MCF 10A (cell line): ENCODE measurements at regions not wholly inside any gene's neighbourhood (a gene's known extent, or its start where the extent isn't known, plus 50 kb on each side); places are given as distances from the start of the nearest gene placed in this dataset.

Experiments
- BruUV-seq: library from RNA; stranded (reverse); fragments of 400-500 nt; replicated peaks from 2 replicates; lab custom pipeline; 2021; lab: Mats Ljungman, UMichigan
- CTCF ChIA-PET: fragments of 300-600 bp; sonication (Branson Sonifier 250); formaldehyde crosslinking; extraction: SDS; loops from one replicate; lab custom pipeline; 2021; ENCODE audit warnings: antibody characterized with exemption, inconsistent platforms; lab: Yijun Ruan, JAX
- POLR2A ChIA-PET: fragments of 300-600, 350-650 bp; sonication (Branson Sonifier 250); formaldehyde crosslinking; extraction: SDS; loops from one replicate; lab custom pipeline; 2020; ENCODE audit warnings: antibody characterized with exemption, inconsistent platforms; lab: Yijun Ruan, JAX
- DNase-seq: peaks from one replicate; pipeline ENCODE4 v3.0.0-alpha.2; 2018; ENCODE audit not compliant: unreplicated experiment
- H3K27ac Mint-ChIP-seq: one replicate; pipeline ENCODE4 v1.8.0; 2022; ENCODE audit warnings: mild to moderate bottlenecking, low read depth, mixed read lengths; ENCODE audit not compliant: unreplicated experiment
- H3K27me3 Mint-ChIP-seq: one replicate; pipeline ENCODE4 v1.8.0; 2022; ENCODE audit warnings: mixed read lengths; ENCODE audit not compliant: insufficient read depth, unreplicated experiment
- H3K36me3 Mint-ChIP-seq: one replicate; pipeline ENCODE4 v1.8.0; 2022; ENCODE audit warnings: mild to moderate bottlenecking, moderate library complexity, mixed read lengths; ENCODE audit not compliant: insufficient read depth, unreplicated experiment
- H3K4me1 Mint-ChIP-seq: one replicate; pipeline ENCODE4 v1.8.0; 2022; ENCODE audit warnings: mixed read lengths; ENCODE audit not compliant: insufficient read depth, unreplicated experiment
- H3K4me3 Mint-ChIP-seq: one replicate; pipeline ENCODE4 v1.8.0; 2022; ENCODE audit warnings: mild to moderate bottlenecking, moderate library complexity, mixed read lengths; ENCODE audit not compliant: unreplicated experiment
- H3K9me3 Mint-ChIP-seq: one replicate; pipeline ENCODE4 v1.8.0; 2022; ENCODE audit warnings: mixed read lengths; ENCODE audit not compliant: unreplicated experiment
- CTCF ChIP-seq: fragments of 200-600 bp; IDR thresholded peaks from one replicate; pipeline ENCODE4 v1.8.0; 2022; ENCODE audit warnings: antibody characterized with exemption, mild to moderate bottlenecking; ENCODE audit not compliant: unreplicated experiment
- intact Hi-C: fragments of 100-400 bp; cut with micrococcal nuclease; formaldehyde crosslinking; loops from 2 replicates; pipeline ENCODE4 v1.14.1; 2022

- Mint-ChIP-seq H3K27me3 (no peaks in the 10 kb centered on the region), H3K36me3 (no peaks in the 10 kb centered on the region), H3K4me3 (no peak overlapping the region), H3K4me1 (peaks cover 6% of the 10 kb centered on the region), H3K27ac (no peak overlapping the region), H3K9me3 (peaks cover 12% of the 10 kb centered on the region)
- POLR2A ChIA-PET = interaction anchor here (0.7 to 1.2 kb wide), 6 partner anchors 21 to 268 kb away, joined by 3 to 6 read pairs (median 3); no protein-coding TSS in a partner anchor
- TF ChIP-seq CTCF = no peak
- no peak for DNase-seq
- no TSS peak for BruUV-seq
- intact Hi-C loops = loop anchor here (2.0 kb wide), 1 partner anchor 27 kb away; no protein-coding TSS in a partner anchor
- CTCF ChIA-PET = no interaction called here
Measured at GRCh38 chr14:98925354-98926040, 346.5 kb downstream of the BCL11B start.

- no peak for TF ChIP-seq CTCF
- H3K27me3 Mint-ChIP-seq = no peaks in the 10 kb centered on the region
- no peak overlapping the region for H3K27ac Mint-ChIP-seq
- H3K4me1 Mint-ChIP-seq = peaks cover 6% of the 10 kb centered on the region
- peak; percentile 52 for DNase-seq
- no TSS peak for BruUV-seq
- POLR2A ChIA-PET = interaction anchor here (0.7 to 1.2 kb wide), 6 partner anchors 21 to 267 kb away, joined by 3 to 6 read pairs (median 3); no protein-coding TSS in a partner anchor
- H3K9me3 Mint-ChIP-seq = peaks cover 12% of the 10 kb centered on the region
- intact Hi-C loops = loop anchor here (2.0 kb wide), 1 partner anchor 27 kb away; no protein-coding TSS in a partner anchor
- CTCF ChIA-PET = no interaction called here
- H3K4me3 Mint-ChIP-seq = no peak overlapping the region
- no peaks in the 10 kb centered on the region for H3K36me3 Mint-ChIP-seq
Measured at GRCh38 chr14:98926146-98926545, 345.9 kb downstream of the BCL11B start.

- DNase-seq = peak; percentile 70
- no peaks in the 10 kb centered on the region for H3K36me3 Mint-ChIP-seq
- H3K9me3 Mint-ChIP-seq = peaks cover 10% of the 10 kb centered on the region
- H3K27me3 Mint-ChIP-seq = no peaks in the 10 kb centered on the region
- no peak for TF ChIP-seq CTCF
- POLR2A ChIA-PET = interaction anchor here (1.2 kb wide), 1 partner anchor 24 kb away, joined by 3 read pairs; no protein-coding TSS in a partner anchor
- intact Hi-C loops = loop anchor here (2.0 kb wide), 1 partner anchor 26 kb away; no protein-coding TSS in a partner anchor
- CTCF ChIA-PET = no interaction called here
- no peak overlapping the region for H3K27ac Mint-ChIP-seq
- no TSS peak for BruUV-seq
- H3K4me3 Mint-ChIP-seq = no peak overlapping the region
- peaks cover 6% of the 10 kb centered on the region for H3K4me1 Mint-ChIP-seq
Measured at GRCh38 chr14:98926801-98927200, 345.2 kb downstream of the BCL11B start.

GRCh38 chr14:98927986-98928385, 344.0 kb downstream of the BCL11B start:
- Mint-ChIP-seq H3K9me3 (no peaks in the 10 kb centered on the region), H3K4me1 (peaks cover 6% of the 10 kb centered on the region), H3K27ac (peak overlapping the region; percentile 21), H3K27me3 (no peaks in the 10 kb centered on the region), H3K36me3 (no peaks in the 10 kb centered on the region), H3K4me3 (no peak overlapping the region)
- POLR2A ChIA-PET = interaction anchor here (1.7 kb wide), 1 partner anchor 25 kb away, joined by 6 read pairs; no protein-coding TSS in a partner anchor
- CTCF ChIA-PET = interaction anchor here (0.5 kb wide), 1 partner anchor 78 kb away, joined by 4 read pairs; no protein-coding TSS in a partner anchor
- no peak for DNase-seq
- intact Hi-C loops = loop anchor here (2.0 kb wide), 1 partner anchor 25 kb away; no protein-coding TSS in a partner anchor
- TF ChIP-seq CTCF = no peak
- BruUV-seq = no TSS peak
